OCI-LY3 (cell line): ENCODE measurements at regions not wholly inside any gene's neighbourhood (a gene's known extent, or its start where the extent isn't known, plus 50 kb on each side); places are given as distances from the start of the nearest gene placed in this dataset.

ENCODE experiments used
- H2AFZ ChIP-seq: fragments of 200-600, 300-600 bp; shearing (Covaris generic); 2 replicates; pipeline ENCODE4 v1.6.0; 2014; ENCODE audit warnings: antibody characterized with exemption, low read depth, low read length
- H3K27ac ChIP-seq: fragments of 200-600, 300-600 bp; sonication (generic); 2 replicates; pipeline ENCODE4 v1.5.1; 2014; ENCODE audit warnings: mild to moderate bottlenecking, low read length, moderate library complexity, mixed read lengths
- H3K27me3 ChIP-seq: fragments of 200-600, 300-600 bp; sonication (generic); 2 replicates; pipeline ENCODE4 v1.6.1; 2014; ENCODE audit warnings: low read depth, low read length, mixed read lengths
- H3K36me3 ChIP-seq: fragments of 200-600, 300-600 bp; sonication (generic); replicated peaks from 2 replicates; pipeline ENCODE3; 2014; ENCODE audit warnings: low read depth, low read length, mixed read lengths
- H3K4me1 ChIP-seq: fragments of 300-600, 200-600 bp; sonication (generic); 2 replicates; pipeline ENCODE4 v1.6.1; 2014; ENCODE audit warnings: low read length, mixed read lengths
- H3K4me2 ChIP-seq: fragments of 200-600, 300-600 bp; sonication (generic); 2 replicates; pipeline ENCODE4 v1.6.1; 2014; ENCODE audit warnings: low read length, mixed read lengths
- H3K4me3 ChIP-seq: fragments of 300-600, 200-600 bp; sonication (generic); 2 replicates; pipeline ENCODE4 v1.5.1; 2014; ENCODE audit warnings: antibody characterized with exemption, mild to moderate bottlenecking, low read length, moderate library complexity
- H3K79me2 ChIP-seq: fragments of 300-600, 200-600 bp; shearing (Covaris generic); 2 replicates; pipeline ENCODE4 v1.6.1; 2014; ENCODE audit warnings: mild to moderate bottlenecking, low read length, mixed read lengths
- H3K9ac ChIP-seq: fragments of 300-600, 200-600 bp; shearing (Covaris generic); 2 replicates; pipeline ENCODE4 v1.6.0; 2014; ENCODE audit warnings: mild to moderate bottlenecking, low read length, moderate library complexity
- H3K9me3 ChIP-seq: fragments of 200-600, 300-600 bp; shearing (Covaris generic); 2 replicates; pipeline ENCODE4 v1.6.1; 2014; ENCODE audit warnings: low read length, mixed read lengths; ENCODE audit not compliant: insufficient read depth
- H4K20me1 ChIP-seq: fragments of 200-600, 300-600 bp; sonication (generic); 2 replicates; pipeline ENCODE4 v1.6.1; 2016; ENCODE audit warnings: low read length, mixed read lengths; ENCODE audit not compliant: insufficient read depth
- EZH2phosphoT487 ChIP-seq: fragments of 200-600 bp; shearing (Covaris generic); IDR thresholded peaks from 2 replicates; pipeline ENCODE4 v1.6.1; 2018; ENCODE audit warnings: antibody characterized with exemption, mixed run types, low read depth
- TF ChIP-seq, protein P1 (sequence below): fragments of 200-600, 300-600 bp; sonication (generic); IDR thresholded peaks from 2 replicates; pipeline ENCODE4 v1.5.1; 2014; ENCODE audit warnings: antibody characterized with exemption, low read length, low read depth

DNA sequence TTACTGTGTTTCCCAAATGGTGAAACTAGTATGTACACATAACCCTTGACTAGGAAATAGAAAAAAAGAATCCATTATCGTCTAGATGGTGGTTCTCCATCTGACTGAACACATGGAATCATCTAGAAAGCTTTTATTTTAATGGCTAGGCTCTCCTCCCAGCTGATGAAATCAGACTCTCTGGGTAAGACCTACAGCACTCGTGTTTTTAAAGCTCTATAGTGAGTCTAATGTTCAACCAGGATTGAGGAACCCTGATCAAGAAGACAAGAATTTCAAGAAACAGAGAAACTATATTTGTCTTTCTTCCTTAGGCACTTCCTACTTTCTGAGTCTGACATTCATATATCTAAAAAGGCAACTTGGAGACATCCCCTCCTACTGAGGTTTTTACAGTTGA is 118.8 kb downstream of the TMCO5A start:
- H3K36me3 ChIP-seq, result no peaks in the 10 kb centered on the region
- no peaks in the 10 kb centered on the region for H4K20me1 ChIP-seq
- H3K4me3 ChIP-seq, result no peak overlapping the region
- peaks cover 13% of the 10 kb centered on the region for H3K4me1 ChIP-seq
- H3K9ac ChIP-seq, result no peak overlapping the region
- H2AFZ ChIP-seq, result no peak overlapping the region
- no peak for TF ChIP-seq EZH2phosphoT487
- TF ChIP-seq, protein P1, sequence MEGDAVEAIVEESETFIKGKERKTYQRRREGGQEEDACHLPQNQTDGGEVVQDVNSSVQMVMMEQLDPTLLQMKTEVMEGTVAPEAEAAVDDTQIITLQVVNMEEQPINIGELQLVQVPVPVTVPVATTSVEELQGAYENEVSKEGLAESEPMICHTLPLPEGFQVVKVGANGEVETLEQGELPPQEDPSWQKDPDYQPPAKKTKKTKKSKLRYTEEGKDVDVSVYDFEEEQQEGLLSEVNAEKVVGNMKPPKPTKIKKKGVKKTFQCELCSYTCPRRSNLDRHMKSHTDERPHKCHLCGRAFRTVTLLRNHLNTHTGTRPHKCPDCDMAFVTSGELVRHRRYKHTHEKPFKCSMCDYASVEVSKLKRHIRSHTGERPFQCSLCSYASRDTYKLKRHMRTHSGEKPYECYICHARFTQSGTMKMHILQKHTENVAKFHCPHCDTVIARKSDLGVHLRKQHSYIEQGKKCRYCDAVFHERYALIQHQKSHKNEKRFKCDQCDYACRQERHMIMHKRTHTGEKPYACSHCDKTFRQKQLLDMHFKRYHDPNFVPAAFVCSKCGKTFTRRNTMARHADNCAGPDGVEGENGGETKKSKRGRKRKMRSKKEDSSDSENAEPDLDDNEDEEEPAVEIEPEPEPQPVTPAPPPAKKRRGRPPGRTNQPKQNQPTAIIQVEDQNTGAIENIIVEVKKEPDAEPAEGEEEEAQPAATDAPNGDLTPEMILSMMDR, result no peak
- peaks cover 4% of the 10 kb centered on the region; the same call in 1 of the 2 replicates for H3K27me3 ChIP-seq
- no peak overlapping the region for H3K27ac ChIP-seq
- no peaks in the 10 kb centered on the region for H3K9me3 ChIP-seq
- H3K4me2 ChIP-seq, result peak overlapping the region; percentile 11; the same call in 1 of the 2 replicates
- no peaks in the 10 kb centered on the region for H3K79me2 ChIP-seq

DNA sequence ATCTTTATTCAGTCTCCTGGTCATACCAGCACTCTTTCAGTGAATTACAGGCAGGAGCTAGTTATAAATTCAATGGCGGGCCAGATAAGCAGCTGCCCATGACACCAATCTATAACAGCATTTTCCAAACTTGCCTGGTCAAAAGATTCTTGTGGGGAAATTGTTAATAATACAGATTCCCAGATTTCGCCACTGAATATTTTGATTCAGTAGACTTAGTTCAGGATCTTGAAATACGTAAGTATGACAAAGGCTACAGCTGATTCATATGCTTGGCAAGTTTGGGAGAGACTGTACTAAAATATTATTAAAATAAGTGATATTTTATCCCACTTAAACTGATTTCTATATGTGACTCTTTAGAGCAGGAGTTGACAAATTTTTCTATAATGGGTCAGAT is 119.3 kb downstream of the TMCO5A start:
- no peak for TF ChIP-seq EZH2phosphoT487
- TF ChIP-seq, protein P1, result no peak
- Histone ChIP-seq H3K9me3 (no peaks in the 10 kb centered on the region), H2AFZ (no peak overlapping the region)

DNA sequence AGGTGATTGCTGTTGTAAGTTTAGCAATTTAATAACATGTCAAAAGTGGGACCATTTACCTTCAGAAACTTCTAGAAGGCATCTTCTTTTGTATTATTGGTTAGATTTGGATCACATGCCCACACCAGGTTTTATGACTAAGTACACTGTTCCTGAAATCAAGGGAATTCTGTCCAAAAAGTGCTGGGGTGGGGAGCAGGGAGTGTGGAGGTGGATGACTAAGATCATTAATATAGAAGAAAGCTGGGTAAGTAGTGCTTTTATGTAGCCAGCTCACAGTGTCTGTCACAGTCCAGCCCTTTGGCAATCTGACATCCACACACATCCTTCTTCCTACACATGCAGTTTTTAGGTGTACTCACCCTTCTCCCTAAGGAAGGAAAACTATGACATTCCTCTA is 120.0 kb downstream of the TMCO5A start:
- no peak overlapping the region for H3K27ac ChIP-seq
- H3K79me2 ChIP-seq, result no peaks in the 10 kb centered on the region
- H3K36me3 ChIP-seq, result no peaks in the 10 kb centered on the region
- no peak overlapping the region for H2AFZ ChIP-seq
- H3K9me3 ChIP-seq, result no peaks in the 10 kb centered on the region
- H3K9ac ChIP-seq, result no peak overlapping the region
- H4K20me1 ChIP-seq, result no peaks in the 10 kb centered on the region
- TF ChIP-seq, protein P1, result no peak
- no peak for TF ChIP-seq EZH2phosphoT487
- peaks cover 4% of the 10 kb centered on the region; the same call in 1 of the 2 replicates for H3K27me3 ChIP-seq
- H3K4me3 ChIP-seq, result no peak overlapping the region
- H3K4me1 ChIP-seq, result peaks cover 19% of the 10 kb centered on the region
- no peak overlapping the region for H3K4me2 ChIP-seq

More for the DNA sequence above, 119.3 kb downstream of the TMCO5A start:
- peaks cover 11% of the 10 kb centered on the region for H3K4me1 ChIP-seq
- no peaks in the 10 kb centered on the region for H4K20me1 ChIP-seq
- H3K4me3 ChIP-seq, result no peak overlapping the region
- no peak overlapping the region for H3K4me2 ChIP-seq
- no peaks in the 10 kb centered on the region for H3K79me2 ChIP-seq
- H3K27ac ChIP-seq, result no peak overlapping the region
- no peak overlapping the region for H3K9ac ChIP-seq
- peaks cover 4% of the 10 kb centered on the region; the same call in 1 of the 2 replicates for H3K27me3 ChIP-seq
- H3K36me3 ChIP-seq, result no peaks in the 10 kb centered on the region

GRCh38 chr15:38058596-38059075 is 124.2 kb downstream of the TMCO5A start:
- peaks cover 26% of the 10 kb centered on the region for H3K4me1 ChIP-seq
- H3K79me2 ChIP-seq, result no peaks in the 10 kb centered on the region
- TF ChIP-seq, protein P1, result no peak
- TF ChIP-seq EZH2phosphoT487, result no peak
- no peaks in the 10 kb centered on the region for H3K9me3 ChIP-seq
- H3K4me3 ChIP-seq, result no peak overlapping the region
- no peak overlapping the region for H3K27ac ChIP-seq
- H3K9ac ChIP-seq, result no peak overlapping the region
- H2AFZ ChIP-seq, result no peak overlapping the region
- H3K4me2 ChIP-seq, result peak overlapping the region; percentile 14; the same call in 1 of the 2 replicates
- no peaks in the 10 kb centered on the region for H3K36me3 ChIP-seq
- no peaks in the 10 kb centered on the region for H4K20me1 ChIP-seq
- peaks cover 4% of the 10 kb centered on the region; the same call in 1 of the 2 replicates for H3K27me3 ChIP-seq
